ENCODE measurements at regions not wholly inside any gene's neighbourhood (a gene's known extent, or its start where the extent isn't known, plus 50 kb on each side); places are given as distances from the start of the nearest gene placed in this dataset.

DNA sequence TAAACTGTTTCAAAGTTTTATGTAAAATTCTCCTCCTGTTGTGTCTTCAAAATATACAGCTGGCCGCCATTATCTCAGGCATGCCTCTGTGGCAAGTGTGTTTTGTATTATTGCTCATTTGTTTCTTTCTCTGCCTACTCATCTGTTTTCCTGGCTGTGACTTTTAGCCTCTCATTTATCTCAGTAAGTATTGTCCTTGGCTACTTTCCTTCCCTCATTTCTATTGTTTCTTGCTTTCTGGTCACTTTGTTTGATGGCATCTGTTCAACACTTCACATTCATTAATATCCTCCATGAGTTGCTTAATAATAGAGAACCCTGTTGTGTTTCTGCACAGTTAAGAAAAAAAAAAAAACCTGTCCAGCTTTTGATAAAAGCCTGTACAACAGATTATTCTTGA is 869.4 kb downstream of the PCDH17 start:
- TF ChIP-seq, protein P1, sequence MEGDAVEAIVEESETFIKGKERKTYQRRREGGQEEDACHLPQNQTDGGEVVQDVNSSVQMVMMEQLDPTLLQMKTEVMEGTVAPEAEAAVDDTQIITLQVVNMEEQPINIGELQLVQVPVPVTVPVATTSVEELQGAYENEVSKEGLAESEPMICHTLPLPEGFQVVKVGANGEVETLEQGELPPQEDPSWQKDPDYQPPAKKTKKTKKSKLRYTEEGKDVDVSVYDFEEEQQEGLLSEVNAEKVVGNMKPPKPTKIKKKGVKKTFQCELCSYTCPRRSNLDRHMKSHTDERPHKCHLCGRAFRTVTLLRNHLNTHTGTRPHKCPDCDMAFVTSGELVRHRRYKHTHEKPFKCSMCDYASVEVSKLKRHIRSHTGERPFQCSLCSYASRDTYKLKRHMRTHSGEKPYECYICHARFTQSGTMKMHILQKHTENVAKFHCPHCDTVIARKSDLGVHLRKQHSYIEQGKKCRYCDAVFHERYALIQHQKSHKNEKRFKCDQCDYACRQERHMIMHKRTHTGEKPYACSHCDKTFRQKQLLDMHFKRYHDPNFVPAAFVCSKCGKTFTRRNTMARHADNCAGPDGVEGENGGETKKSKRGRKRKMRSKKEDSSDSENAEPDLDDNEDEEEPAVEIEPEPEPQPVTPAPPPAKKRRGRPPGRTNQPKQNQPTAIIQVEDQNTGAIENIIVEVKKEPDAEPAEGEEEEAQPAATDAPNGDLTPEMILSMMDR (IDR thresholded peaks at IDR 0.05), result no peak
- TF ChIP-seq ZBTB33 (IDR thresholded peaks at IDR 0.05; ENCODE audit: borderline replicate concordance, low read depth), result no peak
- no peak for TF ChIP-seq FOXM1 (IDR thresholded peaks at IDR 0.05; ENCODE audit: low read depth)
- TF ChIP-seq EZH2phosphoT487 (IDR thresholded peaks at IDR 0.05; ENCODE audit: borderline replicate concordance, low read depth), result no peak
- no peak for TF ChIP-seq SIN3A (IDR thresholded peaks at IDR 0.05; ENCODE audit: borderline replicate concordance, low read depth, low read length)
